Prostate gland (tissue), 2 donors: ENCODE measurements at regions not wholly inside any gene's neighbourhood (a gene's known extent, or its start where the extent isn't known, plus 50 kb on each side); places are given as distances from the start of the nearest gene placed in this dataset.

Experiments
- POLR2A ChIP-seq: fragments of 450-650 bp; IDR thresholded peaks from one replicate; pipeline ENCODE4 v1.6.1; 2016; ENCODE audit warnings: antibody characterized with exemption, mild to moderate bottlenecking
- TF ChIP-seq, protein P1 (sequence below), 4 experiments: fragments of 200-600 bp in 2 of 4; fragments of 450-650 bp in 2 of 4; sonication (generic) in 2 of 4; IDR thresholded peaks; 1 replicate in 3 of 4; 2 replicates in 1 of 4; pipeline ENCODE4 v1.5.1; 2016 to 2019; ENCODE audit warnings: antibody characterized with exemption in 4 of 4, mild to moderate bottlenecking in 2 of 4, moderate library complexity in 2 of 4

GRCh38 chr15:29571792-29572431, 250.4 kb downstream of the TJP1 start:
- no peak for TF ChIP-seq POLR2A
- TF ChIP-seq, protein P1, sequence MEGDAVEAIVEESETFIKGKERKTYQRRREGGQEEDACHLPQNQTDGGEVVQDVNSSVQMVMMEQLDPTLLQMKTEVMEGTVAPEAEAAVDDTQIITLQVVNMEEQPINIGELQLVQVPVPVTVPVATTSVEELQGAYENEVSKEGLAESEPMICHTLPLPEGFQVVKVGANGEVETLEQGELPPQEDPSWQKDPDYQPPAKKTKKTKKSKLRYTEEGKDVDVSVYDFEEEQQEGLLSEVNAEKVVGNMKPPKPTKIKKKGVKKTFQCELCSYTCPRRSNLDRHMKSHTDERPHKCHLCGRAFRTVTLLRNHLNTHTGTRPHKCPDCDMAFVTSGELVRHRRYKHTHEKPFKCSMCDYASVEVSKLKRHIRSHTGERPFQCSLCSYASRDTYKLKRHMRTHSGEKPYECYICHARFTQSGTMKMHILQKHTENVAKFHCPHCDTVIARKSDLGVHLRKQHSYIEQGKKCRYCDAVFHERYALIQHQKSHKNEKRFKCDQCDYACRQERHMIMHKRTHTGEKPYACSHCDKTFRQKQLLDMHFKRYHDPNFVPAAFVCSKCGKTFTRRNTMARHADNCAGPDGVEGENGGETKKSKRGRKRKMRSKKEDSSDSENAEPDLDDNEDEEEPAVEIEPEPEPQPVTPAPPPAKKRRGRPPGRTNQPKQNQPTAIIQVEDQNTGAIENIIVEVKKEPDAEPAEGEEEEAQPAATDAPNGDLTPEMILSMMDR (IDR thresholded peaks at IDR 0.05) = no peak
